HCT116 (cell line): ENCODE measurements at regions not wholly inside any gene's neighbourhood (a gene's known extent, or its start where the extent isn't known, plus 50 kb on each side); places are given as distances from the start of the nearest gene placed in this dataset.

ENCODE experiments used
- ATF3 ChIP-seq: IDR thresholded peaks from 2 replicates; pipeline ENCODE4 v1.6.1; 2012
- TF ChIP-seq, protein P1 (sequence below), 3 experiments: fragments of 200-600 bp in 1 of 3; sonication (generic) in 1 of 3; IDR thresholded peaks in 2 of 3; conservative IDR thresholded peaks in 1 of 3; 2 replicates each; pipeline ENCODE4 v1.5.1; 2012 to 2017; ENCODE audit warnings: low read depth in 2 of 3, low read length in 2 of 3, antibody characterized with exemption in 1 of 3, borderline replicate concordance in 1 of 3, control low read depth in 1 of 3, mild to moderate bottlenecking in 1 of 3, mixed read lengths in 1 of 3, mixed run types in 1 of 3, moderate library complexity in 1 of 3; ENCODE audit not compliant: insufficient read depth in 1 of 3
- TF ChIP-seq, protein P2 (sequence below): IDR thresholded peaks from 2 replicates; pipeline ENCODE4 v1.6.1; 2012; ENCODE audit warnings: low read depth

- TF ChIP-seq, protein P1, sequence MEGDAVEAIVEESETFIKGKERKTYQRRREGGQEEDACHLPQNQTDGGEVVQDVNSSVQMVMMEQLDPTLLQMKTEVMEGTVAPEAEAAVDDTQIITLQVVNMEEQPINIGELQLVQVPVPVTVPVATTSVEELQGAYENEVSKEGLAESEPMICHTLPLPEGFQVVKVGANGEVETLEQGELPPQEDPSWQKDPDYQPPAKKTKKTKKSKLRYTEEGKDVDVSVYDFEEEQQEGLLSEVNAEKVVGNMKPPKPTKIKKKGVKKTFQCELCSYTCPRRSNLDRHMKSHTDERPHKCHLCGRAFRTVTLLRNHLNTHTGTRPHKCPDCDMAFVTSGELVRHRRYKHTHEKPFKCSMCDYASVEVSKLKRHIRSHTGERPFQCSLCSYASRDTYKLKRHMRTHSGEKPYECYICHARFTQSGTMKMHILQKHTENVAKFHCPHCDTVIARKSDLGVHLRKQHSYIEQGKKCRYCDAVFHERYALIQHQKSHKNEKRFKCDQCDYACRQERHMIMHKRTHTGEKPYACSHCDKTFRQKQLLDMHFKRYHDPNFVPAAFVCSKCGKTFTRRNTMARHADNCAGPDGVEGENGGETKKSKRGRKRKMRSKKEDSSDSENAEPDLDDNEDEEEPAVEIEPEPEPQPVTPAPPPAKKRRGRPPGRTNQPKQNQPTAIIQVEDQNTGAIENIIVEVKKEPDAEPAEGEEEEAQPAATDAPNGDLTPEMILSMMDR (IDR thresholded peaks at IDR 0.05 in 2 of 3, conservative IDR thresholded peaks at IDR 0.05 in 1 of 3; ENCODE audit: borderline replicate concordance in 1 of 3, insufficient read depth in 1 of 3, low read depth in 2 of 3, low read length in 2 of 3) = no peak
- TF ChIP-seq, protein P2, sequence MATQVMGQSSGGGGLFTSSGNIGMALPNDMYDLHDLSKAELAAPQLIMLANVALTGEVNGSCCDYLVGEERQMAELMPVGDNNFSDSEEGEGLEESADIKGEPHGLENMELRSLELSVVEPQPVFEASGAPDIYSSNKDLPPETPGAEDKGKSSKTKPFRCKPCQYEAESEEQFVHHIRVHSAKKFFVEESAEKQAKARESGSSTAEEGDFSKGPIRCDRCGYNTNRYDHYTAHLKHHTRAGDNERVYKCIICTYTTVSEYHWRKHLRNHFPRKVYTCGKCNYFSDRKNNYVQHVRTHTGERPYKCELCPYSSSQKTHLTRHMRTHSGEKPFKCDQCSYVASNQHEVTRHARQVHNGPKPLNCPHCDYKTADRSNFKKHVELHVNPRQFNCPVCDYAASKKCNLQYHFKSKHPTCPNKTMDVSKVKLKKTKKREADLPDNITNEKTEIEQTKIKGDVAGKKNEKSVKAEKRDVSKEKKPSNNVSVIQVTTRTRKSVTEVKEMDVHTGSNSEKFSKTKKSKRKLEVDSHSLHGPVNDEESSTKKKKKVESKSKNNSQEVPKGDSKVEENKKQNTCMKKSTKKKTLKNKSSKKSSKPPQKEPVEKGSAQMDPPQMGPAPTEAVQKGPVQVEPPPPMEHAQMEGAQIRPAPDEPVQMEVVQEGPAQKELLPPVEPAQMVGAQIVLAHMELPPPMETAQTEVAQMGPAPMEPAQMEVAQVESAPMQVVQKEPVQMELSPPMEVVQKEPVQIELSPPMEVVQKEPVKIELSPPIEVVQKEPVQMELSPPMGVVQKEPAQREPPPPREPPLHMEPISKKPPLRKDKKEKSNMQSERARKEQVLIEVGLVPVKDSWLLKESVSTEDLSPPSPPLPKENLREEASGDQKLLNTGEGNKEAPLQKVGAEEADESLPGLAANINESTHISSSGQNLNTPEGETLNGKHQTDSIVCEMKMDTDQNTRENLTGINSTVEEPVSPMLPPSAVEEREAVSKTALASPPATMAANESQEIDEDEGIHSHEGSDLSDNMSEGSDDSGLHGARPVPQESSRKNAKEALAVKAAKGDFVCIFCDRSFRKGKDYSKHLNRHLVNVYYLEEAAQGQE = no peak
- TF ChIP-seq ATF3 = no peak
Measured at GRCh38 chr12:87290505-87290904, 738.7 kb downstream of the C12orf50 start.
